ENCODE measurements at regions not wholly inside any gene's neighbourhood (a gene's known extent, or its start where the extent isn't known, plus 50 kb on each side); places are given as distances from the start of the nearest gene placed in this dataset.

GRCh38 chr9:29850664-29851063 is 2277.4 kb upstream of the C9orf72 start:
- no peak overlapping the region for H3K9ac ChIP-seq (ENCODE audit: insufficient read length, low read depth)
- H3K4me3 ChIP-seq (ENCODE audit: insufficient read length, low read depth): no peak overlapping the region
- no peak for DNase-seq (ENCODE audit: low read depth, low spot score)
- no peaks in the 10 kb centered on the region for H3K4me1 ChIP-seq (ENCODE audit: insufficient read depth, insufficient read length)
- no peaks in the 10 kb centered on the region for H3K36me3 ChIP-seq (ENCODE audit: insufficient read depth, insufficient read length, low read length)
- no peak for TF ChIP-seq SUZ12 (IDR thresholded peaks at IDR 0.05; ENCODE audit: extremely low read depth, insufficient read depth, insufficient read length)
- TF ChIP-seq YY1 (IDR thresholded peaks at IDR 0.05; ENCODE audit: insufficient read depth, insufficient read length): no peak
- no peak for TF ChIP-seq ZNF274 (IDR thresholded peaks at IDR 0.05; ENCODE audit: low read depth, low read length)
- H3K27me3 ChIP-seq (ENCODE audit: insufficient read depth, insufficient read length): no peaks in the 10 kb centered on the region
- H3K9me3 ChIP-seq (ENCODE audit: insufficient read depth, low read length): no peaks in the 10 kb centered on the region

GRCh38 chr9:29861803-29862202 is 2288.5 kb upstream of the C9orf72 start:
- Histone ChIP-seq H3K4me3 (ENCODE audit: insufficient read length, low read depth) (no peak overlapping the region), H3K9me3 (ENCODE audit: insufficient read depth, low read length) (no peaks in the 10 kb centered on the region), H3K9ac (ENCODE audit: insufficient read length, low read depth) (no peak overlapping the region), H3K36me3 (ENCODE audit: insufficient read depth, insufficient read length, low read length) (no peaks in the 10 kb centered on the region), H3K4me1 (ENCODE audit: insufficient read depth, insufficient read length) (no peaks in the 10 kb centered on the region), H3K27me3 (ENCODE audit: insufficient read depth, insufficient read length) (no peaks in the 10 kb centered on the region)
- no peak for DNase-seq (ENCODE audit: low read depth, low spot score)
- no peak for TF ChIP-seq YY1 (IDR thresholded peaks at IDR 0.05; ENCODE audit: insufficient read depth, insufficient read length)
- no peak for TF ChIP-seq ZNF274 (IDR thresholded peaks at IDR 0.05; ENCODE audit: low read depth, low read length)
- TF ChIP-seq SUZ12 (IDR thresholded peaks at IDR 0.05; ENCODE audit: extremely low read depth, insufficient read depth, insufficient read length): no peak

GRCh38 chr9:29865764-29866313 is 2292.6 kb upstream of the C9orf72 start:
- Histone ChIP-seq H3K9me3 (ENCODE audit: insufficient read depth, low read length) (no peaks in the 10 kb centered on the region), H3K4me3 (ENCODE audit: insufficient read length, low read depth) (no peak overlapping the region), H3K9ac (ENCODE audit: insufficient read length, low read depth) (no peak overlapping the region), H3K27me3 (ENCODE audit: insufficient read depth, insufficient read length) (no peaks in the 10 kb centered on the region), H3K36me3 (ENCODE audit: insufficient read depth, insufficient read length, low read length) (no peaks in the 10 kb centered on the region), H3K4me1 (ENCODE audit: insufficient read depth, insufficient read length) (no peaks in the 10 kb centered on the region)
- TF ChIP-seq SUZ12 (IDR thresholded peaks at IDR 0.05; ENCODE audit: extremely low read depth, insufficient read depth, insufficient read length) (no peak), YY1 (IDR thresholded peaks at IDR 0.05; ENCODE audit: insufficient read depth, insufficient read length) (no peak)
- no peak for DNase-seq (ENCODE audit: low read depth, low spot score)

- Histone ChIP-seq H3K4me1 (ENCODE audit: insufficient read depth, insufficient read length) (no peaks in the 10 kb centered on the region), H3K9me3 (ENCODE audit: insufficient read depth, low read length) (no peaks in the 10 kb centered on the region), H3K4me3 (ENCODE audit: insufficient read length, low read depth) (no peak overlapping the region), H3K9ac (ENCODE audit: insufficient read length, low read depth) (no peak overlapping the region), H3K36me3 (ENCODE audit: insufficient read depth, insufficient read length, low read length) (no peaks in the 10 kb centered on the region), H3K27me3 (ENCODE audit: insufficient read depth, insufficient read length) (no peaks in the 10 kb centered on the region)
- TF ChIP-seq SUZ12 (IDR thresholded peaks at IDR 0.05; ENCODE audit: extremely low read depth, insufficient read depth, insufficient read length): no peak
- DNase-seq (ENCODE audit: low read depth, low spot score): no peak
Observed at GRCh38 chr9:29866556-29866955, 2293.3 kb upstream of the C9orf72 start.

GRCh38 chr9:29873579-29873978 is 2300.3 kb upstream of the C9orf72 start:
- no peak for TF ChIP-seq YY1 (IDR thresholded peaks at IDR 0.05; ENCODE audit: insufficient read depth, insufficient read length)
- no peak for TF ChIP-seq ZNF274 (IDR thresholded peaks at IDR 0.05; ENCODE audit: low read depth, low read length)
- no peak for TF ChIP-seq SUZ12 (IDR thresholded peaks at IDR 0.05; ENCODE audit: extremely low read depth, insufficient read depth, insufficient read length)
- no peak overlapping the region for H3K9ac ChIP-seq (ENCODE audit: insufficient read length, low read depth)

GRCh38 chr9:29875547-29875946 is 2302.3 kb upstream of the C9orf72 start:
- no peaks in the 10 kb centered on the region for H3K9me3 ChIP-seq (ENCODE audit: insufficient read depth, low read length)
- TF ChIP-seq YY1 (IDR thresholded peaks at IDR 0.05; ENCODE audit: insufficient read depth, insufficient read length): no peak
- no peak for TF ChIP-seq ZNF274 (IDR thresholded peaks at IDR 0.05; ENCODE audit: low read depth, low read length)
- no peak for TF ChIP-seq SUZ12 (IDR thresholded peaks at IDR 0.05; ENCODE audit: extremely low read depth, insufficient read depth, insufficient read length)
- H3K4me3 ChIP-seq (ENCODE audit: insufficient read length, low read depth): no peak overlapping the region
- no peaks in the 10 kb centered on the region for H3K4me1 ChIP-seq (ENCODE audit: insufficient read depth, insufficient read length)
- H3K36me3 ChIP-seq (ENCODE audit: insufficient read depth, insufficient read length, low read length): no peaks in the 10 kb centered on the region
- H3K27me3 ChIP-seq (ENCODE audit: insufficient read depth, insufficient read length): no peaks in the 10 kb centered on the region
- DNase-seq (ENCODE audit: low read depth, low spot score): no peak
- H3K9ac ChIP-seq (ENCODE audit: insufficient read length, low read depth): no peak overlapping the region

More at GRCh38 chr9:29873579-29873978, 2300.3 kb upstream of the C9orf72 start:
- H3K27me3 ChIP-seq (ENCODE audit: insufficient read depth, insufficient read length): no peaks in the 10 kb centered on the region
- DNase-seq (ENCODE audit: low read depth, low spot score): no peak
- no peaks in the 10 kb centered on the region for H3K9me3 ChIP-seq (ENCODE audit: insufficient read depth, low read length)
- H3K4me3 ChIP-seq (ENCODE audit: insufficient read length, low read depth): no peak overlapping the region
- no peaks in the 10 kb centered on the region for H3K36me3 ChIP-seq (ENCODE audit: insufficient read depth, insufficient read length, low read length)
- no peaks in the 10 kb centered on the region for H3K4me1 ChIP-seq (ENCODE audit: insufficient read depth, insufficient read length)

GRCh38 chr9:29882767-29883166 is 2309.5 kb upstream of the C9orf72 start:
- no peaks in the 10 kb centered on the region for H3K36me3 ChIP-seq (ENCODE audit: insufficient read depth, insufficient read length, low read length)
- no peaks in the 10 kb centered on the region for H3K9me3 ChIP-seq (ENCODE audit: insufficient read depth, low read length)
- TF ChIP-seq ZNF274 (IDR thresholded peaks at IDR 0.05; ENCODE audit: low read depth, low read length) (no peak), YY1 (IDR thresholded peaks at IDR 0.05; ENCODE audit: insufficient read depth, insufficient read length) (no peak), SUZ12 (IDR thresholded peaks at IDR 0.05; ENCODE audit: extremely low read depth, insufficient read depth, insufficient read length) (no peak)
- H3K4me1 ChIP-seq (ENCODE audit: insufficient read depth, insufficient read length): no peaks in the 10 kb centered on the region
- DNase-seq (ENCODE audit: low read depth, low spot score): no peak
- H3K4me3 ChIP-seq (ENCODE audit: insufficient read length, low read depth): no peak overlapping the region
- no peaks in the 10 kb centered on the region for H3K27me3 ChIP-seq (ENCODE audit: insufficient read depth, insufficient read length)
- H3K9ac ChIP-seq (ENCODE audit: insufficient read length, low read depth): no peak overlapping the region

All from NT2/D1 (cell line).